ENCODE measurements at regions not wholly inside any gene's neighbourhood (a gene's known extent, or its start where the extent isn't known, plus 50 kb on each side); places are given as distances from the start of the nearest gene placed in this dataset.
"Not testable (repeated sequence)": the region's sequence is repeated elsewhere in the genome, so short reads cannot be mapped to it uniquely, and the experiment has no call there.

DNA sequence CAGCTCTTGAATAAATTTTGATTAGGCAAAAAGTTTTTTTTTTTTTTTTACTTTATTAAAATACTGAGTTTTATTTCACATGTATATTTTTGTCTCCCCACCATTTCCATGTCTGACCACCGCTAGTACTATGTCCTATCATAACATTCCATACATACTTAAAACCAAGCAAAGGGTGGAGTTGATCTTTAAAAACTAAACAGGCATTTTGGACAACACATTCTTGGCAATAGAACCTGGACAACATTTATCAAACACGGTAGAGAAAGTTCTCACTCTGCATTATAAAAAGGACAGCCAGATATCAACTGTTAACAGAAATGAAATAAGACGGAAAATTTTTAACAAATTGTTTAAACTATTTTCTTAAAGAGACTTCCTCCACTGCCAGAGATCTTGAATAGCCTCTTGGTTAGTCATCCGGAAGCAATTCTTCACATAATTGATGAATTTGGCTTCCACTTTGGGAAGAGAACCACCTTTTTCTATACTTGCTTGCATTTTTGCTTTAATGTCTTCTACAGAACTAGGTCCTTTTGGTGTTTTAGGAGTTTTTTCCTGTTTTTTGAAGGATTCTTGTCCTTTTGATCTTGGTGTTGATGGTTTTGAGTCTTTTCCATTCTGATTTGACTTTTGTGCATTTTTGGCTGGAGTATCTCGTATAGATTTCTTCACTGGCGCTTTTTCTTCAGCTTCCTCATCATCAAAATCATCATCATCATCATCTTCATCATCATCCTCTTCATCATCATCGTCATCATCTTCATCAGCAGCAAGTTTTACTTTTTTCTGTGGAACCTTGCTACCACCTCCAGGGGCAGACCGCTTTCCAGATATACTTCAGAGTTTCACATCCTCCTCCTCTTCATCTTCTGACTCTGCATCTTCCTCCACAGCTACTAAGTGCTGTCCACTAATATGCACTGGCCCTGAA is 58.7 kb downstream of the POU5F2 start:
- DNase-seq; H3K4me3 ChIP-seq; H3K4me1 ChIP-seq; H3K36me3 ChIP-seq (ENCODE audit: insufficient read depth in 1 of 2, low read depth in 1 of 2); H3K27me3 ChIP-seq (ENCODE audit: insufficient read depth in 3 of 3, low read length in 2 of 3); intact Hi-C loops (cut with DNase I); ATAC-seq; H3K27ac ChIP-seq; H3K9me3 ChIP-seq: not testable (repeated sequence)
- 79 to 86% (median 80%) methylated on average over 8 of the region's 8 CpGs for WGBS, 3 donors

- ATAC-seq: no peak
- intact Hi-C loops (cut with DNase I): no loop called here
- TF ChIP-seq, protein P1, sequence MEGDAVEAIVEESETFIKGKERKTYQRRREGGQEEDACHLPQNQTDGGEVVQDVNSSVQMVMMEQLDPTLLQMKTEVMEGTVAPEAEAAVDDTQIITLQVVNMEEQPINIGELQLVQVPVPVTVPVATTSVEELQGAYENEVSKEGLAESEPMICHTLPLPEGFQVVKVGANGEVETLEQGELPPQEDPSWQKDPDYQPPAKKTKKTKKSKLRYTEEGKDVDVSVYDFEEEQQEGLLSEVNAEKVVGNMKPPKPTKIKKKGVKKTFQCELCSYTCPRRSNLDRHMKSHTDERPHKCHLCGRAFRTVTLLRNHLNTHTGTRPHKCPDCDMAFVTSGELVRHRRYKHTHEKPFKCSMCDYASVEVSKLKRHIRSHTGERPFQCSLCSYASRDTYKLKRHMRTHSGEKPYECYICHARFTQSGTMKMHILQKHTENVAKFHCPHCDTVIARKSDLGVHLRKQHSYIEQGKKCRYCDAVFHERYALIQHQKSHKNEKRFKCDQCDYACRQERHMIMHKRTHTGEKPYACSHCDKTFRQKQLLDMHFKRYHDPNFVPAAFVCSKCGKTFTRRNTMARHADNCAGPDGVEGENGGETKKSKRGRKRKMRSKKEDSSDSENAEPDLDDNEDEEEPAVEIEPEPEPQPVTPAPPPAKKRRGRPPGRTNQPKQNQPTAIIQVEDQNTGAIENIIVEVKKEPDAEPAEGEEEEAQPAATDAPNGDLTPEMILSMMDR (IDR thresholded peaks at IDR 0.05): peak; percentile 5
- Histone ChIP-seq H3K4me1 (peaks cover 13% of the 10 kb centered on the region), H3K27ac (no peak overlapping the region), H3K27me3 (ENCODE audit: insufficient read depth in 3 of 3, low read length in 2 of 3) (no peaks in the 10 kb centered on the region), H3K9me3 (no peaks in the 10 kb centered on the region), H3K36me3 (ENCODE audit: insufficient read depth in 1 of 2, low read depth in 1 of 2) (no peaks in the 10 kb centered on the region), H3K4me3 (no peak overlapping the region)
- WGBS, 3 donors: 77 to 85% (median 82%) methylated on average over 3 of the region's 3 CpGs
- no peak for DNase-seq
These were observed 60.0 kb downstream of the POU5F2 start for GRCh38 chr5:93681432-93681831.

DNA sequence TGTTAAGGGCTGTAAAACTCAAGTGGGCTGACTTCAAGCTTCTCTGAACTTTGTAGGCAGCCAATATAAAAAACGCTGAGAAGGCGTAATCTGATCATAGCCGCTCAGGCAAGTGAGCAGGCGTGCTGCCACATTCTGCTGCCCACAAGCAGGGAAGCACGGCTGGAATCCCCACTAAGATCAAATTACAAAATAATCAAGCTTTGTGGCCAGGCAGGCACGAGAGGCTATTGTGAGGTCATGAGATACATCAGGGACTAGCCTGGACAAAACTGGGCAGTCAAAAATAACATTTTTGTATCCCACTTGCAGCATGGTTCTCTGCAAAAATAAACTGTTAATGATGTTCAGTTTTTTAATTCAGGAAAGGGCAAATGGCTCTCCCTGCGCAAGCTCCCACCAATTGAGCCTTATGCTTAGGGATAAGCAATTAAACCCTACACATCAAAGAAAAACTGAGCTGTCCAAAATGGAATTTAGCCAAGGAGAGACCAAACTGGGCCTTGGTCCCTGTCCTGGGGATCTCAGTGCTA is 64.0 kb downstream of the POU5F2 start:
- Histone ChIP-seq H3K27ac (no peak overlapping the region), H3K36me3 (ENCODE audit: insufficient read depth in 1 of 2, low read depth in 1 of 2) (no peaks in the 10 kb centered on the region), H3K27me3 (ENCODE audit: insufficient read depth in 3 of 3, low read length in 2 of 3) (no peaks in the 10 kb centered on the region), H3K9me3 (no peaks in the 10 kb centered on the region), H3K4me3 (no peak overlapping the region), H3K4me1 (peaks cover 13% of the 10 kb centered on the region)
- DNase-seq (peak; percentile 20 to 64), ATAC-seq (peak; percentile 73 to 89 (median 84))
- WGBS, 3 donors: 15 to 25% (median 18%) methylated on average over 7 of the region's 7 CpGs
- TF ChIP-seq, protein P1 (IDR thresholded peaks at IDR 0.05): no peak
- intact Hi-C loops (cut with DNase I): no loop called here

DNA sequence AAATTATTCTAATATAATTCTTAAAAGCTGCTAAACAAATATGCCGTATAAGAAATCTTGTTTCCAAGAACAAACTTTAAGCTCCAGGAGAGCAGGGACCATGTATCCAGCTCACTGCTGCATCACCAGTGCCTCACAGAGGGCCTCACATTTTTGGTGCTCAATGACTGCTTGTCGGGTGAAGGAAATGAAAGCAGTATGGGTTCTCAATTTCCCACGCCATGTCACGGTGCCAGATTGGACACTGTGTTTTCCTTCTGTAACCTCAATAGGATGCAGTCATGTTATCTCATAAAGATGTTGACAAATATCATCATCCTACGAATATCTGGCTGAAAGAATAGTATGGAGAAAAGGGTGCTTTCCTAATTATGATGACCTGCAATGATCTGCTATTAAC is 64.7 kb downstream of the POU5F2 start:
- TF ChIP-seq, protein P1 (IDR thresholded peaks at IDR 0.05): no peak
- intact Hi-C loops (cut with DNase I): no loop called here
- H3K4me1 ChIP-seq: peaks cover 13% of the 10 kb centered on the region
- H3K27me3 ChIP-seq (ENCODE audit: insufficient read depth in 3 of 3, low read length in 2 of 3): no peaks in the 10 kb centered on the region
- no peaks in the 10 kb centered on the region for H3K9me3 ChIP-seq
- DNase-seq: no peak
- no peak overlapping the region for H3K4me3 ChIP-seq
- WGBS, 3 donors: 57 to 74% (median 67%) methylated on average over 5 of the region's 5 CpGs
- H3K27ac ChIP-seq: no peak overlapping the region
- ATAC-seq: no peak
- H3K36me3 ChIP-seq (ENCODE audit: insufficient read depth in 1 of 2, low read depth in 1 of 2): no peaks in the 10 kb centered on the region
